ENCODE measurements at regions not wholly inside any gene's neighbourhood (a gene's known extent, or its start where the extent isn't known, plus 50 kb on each side); places are given as distances from the start of the nearest gene placed in this dataset.

- BruUV-seq (replicated peaks): no TSS peak
- no peaks in the 10 kb centered on the region for H3K79me2 ChIP-seq (ENCODE audit: low read length)
- TF ChIP-seq EZH2phosphoT487 (IDR thresholded peaks at IDR 0.05; ENCODE audit: borderline replicate concordance, low read length) (no peak), CTCF (conservative IDR thresholded peaks at IDR 0.05; ENCODE audit: low read depth, low read length) (no peak), EZH2 (IDR thresholded peaks at IDR 0.05; ENCODE audit: low read length, unreplicated experiment) (no peak)
- H4K20me1 ChIP-seq (ENCODE audit: low read length): no peaks in the 10 kb centered on the region
- ATAC-seq (no peak), DNase-seq (no peak)
- CTCF ChIA-PET: no interaction called here
- no peaks in the 10 kb centered on the region for H3K9me3 ChIP-seq (ENCODE audit: low read length)
- H3K9ac ChIP-seq (ENCODE audit: low read length): no peak overlapping the region
- POLR2A ChIA-PET (ENCODE audit: unreplicated experiment): no interaction called here
- H3K27ac ChIP-seq (ENCODE audit: low read length): no peak overlapping the region
- no peak overlapping the region for H2AFZ ChIP-seq (ENCODE audit: low read length)
- intact Hi-C loops (cut with micrococcal nuclease): no loop called here
- no peak overlapping the region for H3K4me3 ChIP-seq (ENCODE audit: low read length)
- H3K27me3 ChIP-seq (ENCODE audit: low read length): no peaks in the 10 kb centered on the region
- no peaks in the 10 kb centered on the region for H3K9me2 ChIP-seq (replicated peaks; ENCODE audit: low read length)
- no peak overlapping the region for H3K4me2 ChIP-seq (ENCODE audit: low read length)
- no peaks in the 10 kb centered on the region for H3F3A ChIP-seq (ENCODE audit: low read length, unreplicated experiment)
- no peaks in the 10 kb centered on the region for H3K36me3 ChIP-seq (ENCODE audit: low read depth, low read length)
- H3K4me1 ChIP-seq (ENCODE audit: insufficient read depth, low read length): no peaks in the 10 kb centered on the region
Measured at GRCh38 chr5:124872086-124872485, 125.6 kb upstream of the ZNF608 start.

- intact Hi-C loops (cut with micrococcal nuclease): no loop called here
- no peak overlapping the region for H2AFZ ChIP-seq (ENCODE audit: low read length)
- ATAC-seq: no peak
Measured at GRCh38 chr5:124872615-124873014, 126.2 kb upstream of the ZNF608 start.

More at GRCh38 chr5:124872615-124873014, 126.2 kb upstream of the ZNF608 start:
- ChIA-PET POLR2A (ENCODE audit: unreplicated experiment) (interaction anchor here (0.6 kb wide), 1 partner anchor 974 kb away, joined by 3 read pairs; no protein-coding TSS in a partner anchor), CTCF (no interaction called here)
- Histone ChIP-seq H3K9me3 (ENCODE audit: low read length) (no peaks in the 10 kb centered on the region), H3K9ac (ENCODE audit: low read length) (no peak overlapping the region), H3K36me3 (ENCODE audit: low read depth, low read length) (no peaks in the 10 kb centered on the region), H3F3A (ENCODE audit: low read length, unreplicated experiment) (no peaks in the 10 kb centered on the region), H4K20me1 (ENCODE audit: low read length) (no peaks in the 10 kb centered on the region), H3K27me3 (ENCODE audit: low read length) (no peaks in the 10 kb centered on the region), H3K27ac (ENCODE audit: low read length) (no peak overlapping the region), H3K4me3 (ENCODE audit: low read length) (no peak overlapping the region), H3K4me2 (ENCODE audit: low read length) (no peak overlapping the region), H3K9me2 (replicated peaks; ENCODE audit: low read length) (no peaks in the 10 kb centered on the region), H3K4me1 (ENCODE audit: insufficient read depth, low read length) (no peaks in the 10 kb centered on the region), H3K79me2 (ENCODE audit: low read length) (no peaks in the 10 kb centered on the region)
- no peak for TF ChIP-seq EZH2 (IDR thresholded peaks at IDR 0.05; ENCODE audit: low read length, unreplicated experiment)
- TF ChIP-seq CTCF (conservative IDR thresholded peaks at IDR 0.05; ENCODE audit: low read depth, low read length): no peak
- TF ChIP-seq EZH2phosphoT487 (IDR thresholded peaks at IDR 0.05; ENCODE audit: borderline replicate concordance, low read length): no peak
- no peak for DNase-seq
- BruUV-seq (replicated peaks): no TSS peak
